GM19467 (cell line): ENCODE measurements at regions not wholly inside any gene's neighbourhood (a gene's known extent, or its start where the extent isn't known, plus 50 kb on each side); places are given as distances from the start of the nearest gene placed in this dataset.

ENCODE experiments used
- ATAC-seq: cut with Tn5 transposase; IDR thresholded peaks from one replicate; pipeline ENCODE4 v1.9.1; 2021; ENCODE audit warnings: mild to moderate bottlenecking, moderate library complexity; ENCODE audit not compliant: unreplicated experiment

GRCh38 chrX:65034668-65035445, 58.6 kb upstream of the ZC4H2 start, which contains the start of gene ZC3H12B:
TSS of gene ZC3H12B (plus strand) at chrX:65034826.
- ATAC-seq = peak; percentile 96

- no peak for ATAC-seq
Measured at GRCh38 chrX:65034292-65034667, 58.0 kb upstream of the ZC4H2 start.
